Stimulated activated naive CD8-positive, alpha-beta T cell treated with anti-CD3 and anti-CD28 coated beads, Interleukin-15, Interleukin-2, amounts not matched to agents 100 ng/mL and 50 ng/mL, for 24 hours (primary cell): ENCODE measurements at regions not wholly inside any gene's neighbourhood (a gene's known extent, or its start where the extent isn't known, plus 50 kb on each side); places are given as distances from the start of the nearest gene placed in this dataset.
A peak's percentile ranks its signal among the peaks of the same experiment; 100 is the strongest.
"Not testable (repeated sequence)": the region's sequence is repeated elsewhere in the genome, so short reads cannot be mapped to it uniquely, and the experiment has no call there.

Experiments
- H3K27ac Mint-ChIP-seq: one replicate; pipeline ENCODE4 v1.8.0; 2021; ENCODE audit warnings: mild to moderate bottlenecking, mixed read lengths
- H3K27me3 Mint-ChIP-seq: one replicate; pipeline ENCODE4 v1.8.0; 2021; ENCODE audit warnings: mixed read lengths
- H3K36me3 Mint-ChIP-seq: one replicate; pipeline ENCODE4 v1.8.0; 2021; ENCODE audit warnings: low read depth, mixed read lengths
- H3K4me1 Mint-ChIP-seq: one replicate; pipeline ENCODE4 v1.8.0; 2021; ENCODE audit warnings: low read depth, mixed read lengths
- H3K4me3 Mint-ChIP-seq: one replicate; pipeline ENCODE4 v1.8.0; 2021; ENCODE audit warnings: mild to moderate bottlenecking, mixed read lengths
- H3K9me3 Mint-ChIP-seq: one replicate; pipeline ENCODE4 v1.8.0; 2021; ENCODE audit warnings: mixed read lengths

GRCh38 chr10:30540276-30540675 is 89.3 kb downstream of the LYZL2 start:
- Mint-ChIP-seq H3K4me3 (no peak overlapping the region), H3K36me3 (no peaks in the 10 kb centered on the region), H3K4me1 (peaks cover 17% of the 10 kb centered on the region), H3K9me3 (no peaks in the 10 kb centered on the region), H3K27ac (peak overlapping the region; percentile 31), H3K27me3 (no peaks in the 10 kb centered on the region)

GRCh38 chr10:30538086-30538485 is 91.5 kb downstream of the LYZL2 start:
- H3K27ac Mint-ChIP-seq: no peak overlapping the region

GRCh38 chr10:30537586-30537985 is 92.0 kb downstream of the LYZL2 start:
- Mint-ChIP-seq H3K4me3 (no peak overlapping the region), H3K36me3 (no peaks in the 10 kb centered on the region), H3K27me3 (no peaks in the 10 kb centered on the region), H3K4me1 (peaks cover 23% of the 10 kb centered on the region), H3K9me3 (no peaks in the 10 kb centered on the region), H3K27ac (no peak overlapping the region)

More at GRCh38 chr10:30538086-30538485, 91.5 kb downstream of the LYZL2 start:
- Mint-ChIP-seq H3K9me3 (no peaks in the 10 kb centered on the region), H3K27me3 (no peaks in the 10 kb centered on the region), H3K4me1 (peaks cover 25% of the 10 kb centered on the region), H3K36me3 (no peaks in the 10 kb centered on the region), H3K4me3 (no peak overlapping the region)

DNA sequence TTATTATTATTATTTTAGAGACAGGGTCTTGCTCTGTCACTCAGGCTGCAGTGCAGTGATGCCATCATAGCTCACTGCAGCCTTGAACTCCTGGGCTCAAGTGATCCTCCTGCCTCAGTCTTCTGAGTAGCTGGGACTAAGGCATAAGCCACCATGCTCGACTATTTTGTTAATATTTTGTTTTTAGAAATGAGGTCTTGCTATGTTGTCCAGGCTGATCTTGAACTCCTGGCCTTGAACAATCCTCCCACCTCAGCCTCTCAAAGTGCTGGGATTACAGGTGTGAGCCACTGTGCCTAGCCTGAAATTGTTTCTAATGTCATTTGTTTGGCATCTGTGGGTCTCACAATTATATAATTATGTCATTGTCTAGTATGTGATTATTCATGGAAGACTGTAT is 92.4 kb downstream of the LYZL2 start:
- not testable (repeated sequence) for H3K36me3 Mint-ChIP-seq, H3K27ac Mint-ChIP-seq, H3K27me3 Mint-ChIP-seq, H3K9me3 Mint-ChIP-seq, H3K4me3 Mint-ChIP-seq
- H3K4me1 Mint-ChIP-seq: peaks cover 23% of the 10 kb centered on the region

- no peaks in the 10 kb centered on the region for H3K36me3 Mint-ChIP-seq
- H3K4me3 Mint-ChIP-seq: no peak overlapping the region
- H3K27me3 Mint-ChIP-seq: no peaks in the 10 kb centered on the region
- no peaks in the 10 kb centered on the region for H3K9me3 Mint-ChIP-seq
- H3K27ac Mint-ChIP-seq: no peak overlapping the region
- peaks cover 25% of the 10 kb centered on the region for H3K4me1 Mint-ChIP-seq
These were observed 93.0 kb downstream of the LYZL2 start for GRCh38 chr10:30536578-30536977.

DNA sequence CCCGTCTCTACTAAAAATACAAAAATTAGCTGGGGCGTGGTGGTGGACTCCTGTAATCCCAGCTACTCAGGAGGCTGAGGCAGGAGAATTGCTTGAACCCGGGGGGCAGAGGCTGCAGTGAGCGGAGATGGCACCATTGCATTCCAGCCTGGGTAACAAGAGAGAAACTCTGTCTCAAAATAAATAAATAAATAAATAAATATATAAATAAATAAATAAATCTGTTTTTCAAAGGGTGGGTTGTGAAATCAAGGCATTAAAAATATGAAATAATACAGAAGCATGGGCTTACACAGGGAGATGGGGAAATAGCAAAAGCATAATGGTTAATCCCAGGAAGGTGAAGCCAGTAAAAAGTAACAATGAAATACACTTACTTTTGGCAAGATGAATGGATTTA is 93.9 kb downstream of the LYZL2 start:
- Mint-ChIP-seq H3K36me3 (no peaks in the 10 kb centered on the region), H3K4me1 (peaks cover 31% of the 10 kb centered on the region), H3K27me3 (no peaks in the 10 kb centered on the region), H3K27ac (no peak overlapping the region), H3K9me3 (no peaks in the 10 kb centered on the region), H3K4me3 (no peak overlapping the region)

DNA sequence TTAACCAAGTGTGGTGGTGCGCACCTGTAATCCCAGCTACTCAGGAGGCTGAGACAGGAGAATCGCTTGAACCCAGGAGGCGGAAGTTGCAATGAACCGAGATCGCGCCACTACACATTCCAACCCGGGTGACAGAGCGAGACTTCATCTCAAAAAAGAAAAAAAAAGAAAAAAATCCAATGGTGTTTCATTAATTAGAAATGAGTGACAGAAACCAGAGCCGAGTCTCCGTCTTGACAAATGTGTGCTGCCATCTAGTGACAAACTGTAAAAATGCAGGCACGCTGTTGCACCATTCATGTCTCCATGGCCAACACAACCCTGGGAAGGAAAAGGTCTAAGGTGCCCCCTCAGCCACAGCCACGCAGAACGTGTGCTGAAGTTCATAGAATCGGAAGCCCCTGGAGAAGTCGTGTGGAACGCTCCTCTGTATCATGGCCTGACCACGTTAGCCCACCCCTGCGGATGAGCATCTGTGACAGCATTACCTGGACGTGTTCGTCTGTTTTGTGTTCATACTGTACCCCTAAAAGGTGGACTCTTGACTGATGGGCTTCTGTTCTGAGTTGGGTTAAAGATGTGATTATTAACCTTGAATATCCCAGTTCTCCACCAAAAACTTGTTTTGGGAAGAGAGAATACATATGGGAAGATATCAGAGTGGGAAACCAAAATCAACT is 94.9 kb downstream of the LYZL2 start:
- Mint-ChIP-seq H3K9me3 (no peaks in the 10 kb centered on the region), H3K4me1 (peaks cover 38% of the 10 kb centered on the region), H3K27me3 (no peaks in the 10 kb centered on the region), H3K36me3 (no peaks in the 10 kb centered on the region), H3K27ac (no peak overlapping the region), H3K4me3 (no peak overlapping the region)

GRCh38 chr10:30531751-30532530 is 97.6 kb downstream of the LYZL2 start:
- Mint-ChIP-seq H3K27ac (no peak overlapping the region), H3K36me3 (no peaks in the 10 kb centered on the region), H3K4me3 (no peak overlapping the region), H3K27me3 (no peaks in the 10 kb centered on the region), H3K4me1 (peaks cover 63% of the 10 kb centered on the region), H3K9me3 (no peaks in the 10 kb centered on the region)

DNA sequence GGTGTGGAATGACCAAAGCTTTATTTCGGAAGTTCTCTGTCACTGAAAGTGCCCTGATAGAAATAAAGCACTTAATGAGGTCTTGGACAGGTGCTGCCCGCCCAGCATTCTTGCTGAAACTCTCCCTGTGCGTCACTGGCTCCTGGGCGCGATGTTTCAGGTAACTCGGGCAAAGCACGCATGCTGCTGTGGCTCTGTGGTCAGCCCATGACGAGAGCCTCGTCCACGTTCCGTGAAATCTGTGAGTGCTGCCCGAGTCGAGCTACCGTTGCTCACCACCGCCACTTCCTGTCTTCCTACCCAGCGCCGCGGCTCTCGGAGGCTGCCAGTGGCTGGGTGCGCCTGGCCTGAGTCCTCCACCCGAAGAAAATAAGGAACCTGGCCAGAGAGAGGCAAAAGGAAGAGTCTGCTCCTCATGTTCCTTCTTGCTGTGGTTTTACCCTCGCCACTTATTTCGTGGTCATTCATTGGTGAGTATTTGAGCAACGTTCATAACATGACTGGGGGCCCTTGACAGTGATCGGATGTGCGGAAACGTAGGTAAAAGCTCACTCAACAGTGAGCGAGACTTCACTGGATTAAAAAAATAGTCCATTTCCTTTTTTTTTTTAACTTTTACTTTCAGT is 95.5 kb downstream of the MAP3K8 start:
- no peaks in the 10 kb centered on the region for H3K9me3 Mint-ChIP-seq
- peak overlapping the region; percentile 96 for H3K27ac Mint-ChIP-seq
- H3K27me3 Mint-ChIP-seq: no peaks in the 10 kb centered on the region
- peak overlapping the region; percentile 85 for H3K4me3 Mint-ChIP-seq
- no peaks in the 10 kb centered on the region for H3K36me3 Mint-ChIP-seq
- H3K4me1 Mint-ChIP-seq: peaks cover 81% of the 10 kb centered on the region

GRCh38 chr10:30528429-30528786 is 94.4 kb downstream of the MAP3K8 start:
- Mint-ChIP-seq H3K36me3 (no peaks in the 10 kb centered on the region), H3K4me1 (peaks cover 82% of the 10 kb centered on the region), H3K27me3 (no peaks in the 10 kb centered on the region), H3K9me3 (no peaks in the 10 kb centered on the region), H3K27ac (no peak overlapping the region), H3K4me3 (peak overlapping the region; percentile 21)

- H3K4me3 Mint-ChIP-seq: peak overlapping the region; percentile 21
- H3K27ac Mint-ChIP-seq: peak overlapping the region; percentile 56
These were observed 93.8 kb downstream of the MAP3K8 start for GRCh38 chr10:30527623-30528428.

GRCh38 chr10:30522661-30523078 is 88.7 kb downstream of the MAP3K8 start:
- peak overlapping the region; percentile 0 for H3K27ac Mint-ChIP-seq
- H3K27me3 Mint-ChIP-seq, H3K36me3 Mint-ChIP-seq, H3K4me3 Mint-ChIP-seq, H3K9me3 Mint-ChIP-seq: not testable (repeated sequence)
- H3K4me1 Mint-ChIP-seq: peaks cover 39% of the 10 kb centered on the region

More at GRCh38 chr10:30527623-30528428, 93.8 kb downstream of the MAP3K8 start:
- Mint-ChIP-seq H3K27me3 (no peaks in the 10 kb centered on the region), H3K4me1 (peaks cover 76% of the 10 kb centered on the region), H3K36me3 (no peaks in the 10 kb centered on the region), H3K9me3 (no peaks in the 10 kb centered on the region)

GRCh38 chr10:30518907-30519306 is 84.9 kb downstream of the MAP3K8 start:
- Mint-ChIP-seq H3K27ac (no peak overlapping the region), H3K36me3 (no peaks in the 10 kb centered on the region), H3K4me1 (peaks cover 11% of the 10 kb centered on the region), H3K27me3 (no peaks in the 10 kb centered on the region), H3K9me3 (peaks cover 7% of the 10 kb centered on the region), H3K4me3 (no peak overlapping the region)
